Activated CD4-positive, CD25-positive, alpha-beta regulatory T cell (primary cell): ENCODE measurements at regions not wholly inside any gene's neighbourhood (a gene's known extent, or its start where the extent isn't known, plus 50 kb on each side); places are given as distances from the start of the nearest gene placed in this dataset.

Experiments
- DNase-seq, 4 experiments: peaks; one replicate each; lab custom pipeline; 2025; lab: John Stamatoyannopoulos, UW

DNA sequence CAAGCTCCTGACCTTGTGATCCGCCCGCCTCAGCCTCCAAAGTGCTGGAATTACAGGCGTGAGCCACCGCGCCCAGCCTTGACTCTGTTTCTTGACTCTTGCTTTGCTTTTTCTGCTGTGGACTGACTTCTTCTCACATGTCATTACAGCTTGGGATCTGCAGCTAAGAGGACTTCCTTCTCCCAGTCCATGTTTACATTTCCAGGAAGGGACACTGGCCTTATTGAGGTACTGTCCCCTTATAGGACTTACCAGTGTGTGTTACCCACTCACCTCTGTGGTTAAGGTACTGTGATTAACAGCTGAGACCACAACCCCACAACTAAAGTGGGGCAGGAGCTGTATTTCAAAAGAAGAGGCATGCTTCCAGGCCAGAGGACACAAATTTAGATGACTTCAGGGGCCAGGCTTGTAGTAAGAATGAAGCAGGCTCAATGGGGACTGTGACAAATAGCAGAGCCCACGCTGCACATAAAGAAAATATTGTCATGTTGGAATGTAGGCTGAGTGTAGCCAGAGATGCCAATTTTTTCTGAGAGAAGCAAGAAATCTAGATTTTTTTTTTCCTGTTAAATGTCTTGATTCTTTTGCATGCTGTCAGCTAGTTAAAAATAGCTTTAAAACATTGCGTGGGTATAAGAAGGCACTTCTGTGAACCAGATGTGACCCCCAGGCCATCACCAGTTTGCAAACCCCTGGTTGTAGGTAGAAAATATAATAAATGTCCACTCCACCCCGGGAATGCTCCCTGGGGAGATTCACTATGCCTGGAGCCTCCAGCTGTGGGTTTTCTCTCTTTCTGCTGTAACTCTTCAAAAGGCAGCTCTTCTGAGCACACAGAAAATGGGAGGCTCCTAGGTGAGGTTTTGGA, 75.0 kb downstream of the PTPDC1 start:
- no peak for DNase-seq

DNA sequence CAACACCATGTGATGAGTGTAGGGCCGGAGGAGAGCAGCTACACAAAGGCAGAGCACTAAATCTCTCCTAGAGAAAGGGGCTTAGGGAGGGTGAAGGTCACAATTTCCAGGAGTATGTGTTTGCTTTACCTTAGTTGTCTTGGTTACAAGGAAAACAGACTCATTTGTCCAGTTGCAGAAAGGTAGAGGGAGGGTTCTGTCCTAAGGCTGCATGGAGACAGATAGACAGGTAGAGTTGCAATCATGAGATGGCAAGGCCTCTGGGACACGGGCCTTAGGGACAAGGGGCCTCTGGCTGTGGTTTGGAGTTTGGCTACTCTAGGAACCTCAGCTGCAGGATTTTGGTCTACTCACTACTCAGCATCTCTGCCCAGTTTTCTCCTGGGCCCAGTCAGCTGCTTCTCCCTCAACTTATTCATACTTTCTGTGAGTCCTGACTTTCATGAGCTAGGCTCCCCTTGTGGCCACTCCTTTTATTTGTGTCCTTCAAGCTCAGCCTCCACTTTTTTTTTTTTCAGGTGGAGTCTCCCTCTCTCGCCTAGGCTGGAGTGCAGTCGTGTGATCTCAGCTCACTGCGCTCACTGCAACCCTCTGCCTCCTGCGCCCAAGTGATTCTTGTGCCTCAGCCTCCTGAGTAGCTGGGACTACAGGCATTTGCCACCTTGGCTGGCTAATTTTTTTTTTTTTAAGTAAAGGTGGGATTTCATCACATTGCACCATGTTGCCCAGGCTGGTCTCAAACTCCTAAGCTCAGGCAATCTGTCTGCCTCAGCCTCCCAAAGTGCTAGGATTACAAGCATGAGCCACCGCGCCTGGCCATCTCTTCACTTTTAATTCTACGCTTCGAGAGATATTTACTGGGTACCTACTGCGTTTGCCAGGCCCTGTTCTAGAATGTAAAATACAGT, 76.6 kb downstream of the PTPDC1 start:
- no peak for DNase-seq

- no peak for DNase-seq
These were observed 77.4 kb downstream of the PTPDC1 start for GRCh38 chr9:94161673-94162072.

DNA sequence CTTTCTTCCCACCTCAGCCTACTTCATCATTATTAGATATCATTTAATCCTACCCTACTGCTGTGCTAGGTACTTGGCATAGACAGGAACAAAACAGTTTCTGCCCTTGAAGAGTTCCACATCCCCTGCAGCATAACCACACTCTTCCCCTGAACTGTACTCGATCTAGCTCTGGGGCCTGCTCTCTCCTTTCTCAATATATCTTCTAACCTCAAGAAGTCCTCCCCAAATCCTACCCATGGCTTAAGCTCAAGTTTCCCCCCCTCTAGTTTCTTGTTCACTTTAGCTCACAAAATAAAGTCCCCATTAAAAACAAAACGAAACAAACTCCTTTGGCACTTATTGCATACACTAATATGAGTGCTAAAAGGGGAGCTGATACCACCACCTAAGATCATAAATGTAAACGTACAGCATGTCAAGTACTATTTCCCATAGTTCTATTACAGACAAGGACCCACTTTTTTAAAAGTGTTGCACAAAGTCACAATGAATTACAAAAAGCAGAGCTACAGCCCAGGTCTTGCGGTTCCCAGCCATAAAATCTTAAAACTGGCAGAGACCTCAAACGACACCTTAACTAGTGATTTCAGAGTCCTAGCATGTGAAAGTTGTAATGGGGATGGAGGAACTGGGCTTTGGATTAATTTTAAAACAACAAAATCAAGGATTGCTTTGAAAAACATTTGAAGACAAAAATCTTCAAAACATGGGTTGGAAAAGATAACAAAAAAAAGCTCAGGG, 80.7 kb downstream of the PTPDC1 start:
- no peak for DNase-seq

GRCh38 chr9:94165592-94166235, 81.5 kb downstream of the PTPDC1 start:
- peak; percentile 87 to 97 (median 92) for DNase-seq

- DNase-seq: peak; percentile 81 to 93 (median 87)
These were observed 82.1 kb downstream of the PTPDC1 start for GRCh38 chr9:94166236-94166975.

GRCh38 chr9:94166976-94167346, 82.7 kb downstream of the PTPDC1 start:
- no peak for DNase-seq

DNA sequence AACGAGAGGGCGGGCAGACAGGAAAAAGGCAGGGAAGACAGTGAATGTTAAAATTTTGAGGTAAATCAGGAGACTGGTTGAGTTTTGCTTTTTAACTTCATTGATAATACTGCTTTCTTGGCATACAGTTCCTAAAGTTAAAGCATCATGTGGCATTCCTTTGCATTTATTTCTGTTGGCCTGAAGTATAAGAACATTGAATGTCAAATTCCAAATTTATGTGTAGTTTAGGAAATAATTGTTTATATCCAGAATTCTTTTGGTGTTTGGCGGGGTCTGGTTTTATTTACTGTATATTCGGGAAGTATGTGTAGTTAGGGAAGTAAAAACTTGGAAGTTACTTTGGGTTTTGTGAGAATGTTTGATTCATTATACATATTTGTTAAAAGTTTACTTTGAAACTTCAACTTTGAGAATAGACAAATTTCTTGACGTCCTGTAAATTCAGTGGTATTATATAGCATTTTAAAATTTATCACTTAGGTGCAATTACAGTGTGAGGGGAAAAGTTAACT, 83.2 kb downstream of the PTPDC1 start:
- no peak for DNase-seq

DNA sequence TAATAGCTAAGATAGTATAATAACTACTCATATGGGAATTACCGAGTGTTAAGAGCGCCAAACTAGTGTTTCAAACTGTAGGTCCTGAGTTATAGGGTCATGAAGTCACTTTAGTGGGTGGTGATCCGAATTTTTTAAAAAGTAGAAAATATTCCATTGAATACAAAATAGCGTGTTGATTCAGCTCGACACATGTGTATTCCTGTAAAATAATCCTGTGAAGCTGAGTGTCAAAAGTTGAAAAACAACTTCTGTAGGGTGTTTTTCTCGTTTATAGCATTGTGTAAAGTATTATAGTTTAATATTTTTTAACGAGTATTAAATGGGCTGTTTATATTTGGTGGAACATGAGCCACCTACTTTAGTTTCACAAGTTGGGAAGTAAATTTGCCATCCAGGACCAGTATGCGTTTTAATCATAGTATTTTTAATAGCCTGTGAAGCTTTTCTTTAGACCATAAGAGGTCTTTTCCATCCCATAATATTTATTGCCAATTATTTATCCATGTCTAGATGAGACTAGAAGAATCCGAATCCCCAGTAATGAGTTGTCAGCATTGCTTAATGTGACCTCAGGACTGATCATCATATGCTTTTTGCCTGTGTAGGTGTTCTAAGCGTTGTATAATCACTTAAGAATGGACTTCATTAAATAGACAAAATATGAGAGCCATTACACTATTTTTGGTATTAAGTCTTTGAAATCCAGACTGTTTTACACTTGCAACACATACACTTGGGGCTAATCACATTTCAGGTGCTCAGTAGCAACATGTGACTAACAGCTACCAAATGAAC, 84.1 kb downstream of the PTPDC1 start:
- no peak for DNase-seq

DNA sequence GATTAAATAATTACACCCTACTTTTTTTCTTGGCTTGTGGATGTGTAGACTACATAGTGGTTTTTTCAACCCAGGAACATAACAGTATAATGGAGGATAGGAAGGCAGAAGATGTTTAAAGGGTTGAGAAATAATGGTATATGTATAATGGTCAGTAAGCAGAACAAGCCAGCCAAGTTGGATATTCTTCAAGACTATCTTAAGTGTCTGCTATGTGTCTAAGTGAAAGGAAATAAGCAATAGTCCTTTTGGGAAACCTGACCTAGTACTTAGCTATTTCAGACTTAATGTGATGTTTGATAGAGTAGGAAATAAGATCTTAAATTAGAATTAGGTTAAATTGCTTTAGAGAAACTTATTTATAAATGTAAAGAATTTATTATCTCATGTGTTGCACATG, 85.7 kb downstream of the PTPDC1 start:
- DNase-seq: no peak

- no peak for DNase-seq
These were observed 85.5 kb upstream of the ZNF169 start for GRCh38 chr9:94173632-94174031.

DNA sequence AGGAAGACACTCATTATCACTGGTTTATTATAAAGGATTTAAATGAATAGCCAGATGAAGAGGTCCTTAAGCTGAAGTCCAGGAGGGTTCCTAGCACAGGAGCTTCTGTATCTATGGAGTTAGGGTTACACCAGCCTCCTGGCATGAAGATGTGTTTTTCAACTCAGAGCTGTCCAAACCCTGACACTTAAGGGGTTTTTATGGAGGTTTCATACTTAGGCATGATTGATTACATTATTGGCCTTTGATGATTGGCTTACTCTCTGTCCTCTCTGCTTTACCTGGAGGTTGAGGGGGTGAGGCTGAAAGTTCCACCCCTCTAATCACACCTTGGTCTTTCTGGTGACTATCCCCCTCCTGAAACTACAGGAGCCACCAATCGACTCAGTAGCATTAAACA, 84.9 kb upstream of the ZNF169 start:
- no peak for DNase-seq

- no peak for DNase-seq
These were observed 83.4 kb upstream of the ZNF169 start for GRCh38 chr9:94175669-94176068.

GRCh38 chr9:94176608-94177007, 82.5 kb upstream of the ZNF169 start:
- no peak for DNase-seq

- DNase-seq: no peak
These were observed 80.2 kb upstream of the ZNF169 start for GRCh38 chr9:94178927-94179326.

DNA sequence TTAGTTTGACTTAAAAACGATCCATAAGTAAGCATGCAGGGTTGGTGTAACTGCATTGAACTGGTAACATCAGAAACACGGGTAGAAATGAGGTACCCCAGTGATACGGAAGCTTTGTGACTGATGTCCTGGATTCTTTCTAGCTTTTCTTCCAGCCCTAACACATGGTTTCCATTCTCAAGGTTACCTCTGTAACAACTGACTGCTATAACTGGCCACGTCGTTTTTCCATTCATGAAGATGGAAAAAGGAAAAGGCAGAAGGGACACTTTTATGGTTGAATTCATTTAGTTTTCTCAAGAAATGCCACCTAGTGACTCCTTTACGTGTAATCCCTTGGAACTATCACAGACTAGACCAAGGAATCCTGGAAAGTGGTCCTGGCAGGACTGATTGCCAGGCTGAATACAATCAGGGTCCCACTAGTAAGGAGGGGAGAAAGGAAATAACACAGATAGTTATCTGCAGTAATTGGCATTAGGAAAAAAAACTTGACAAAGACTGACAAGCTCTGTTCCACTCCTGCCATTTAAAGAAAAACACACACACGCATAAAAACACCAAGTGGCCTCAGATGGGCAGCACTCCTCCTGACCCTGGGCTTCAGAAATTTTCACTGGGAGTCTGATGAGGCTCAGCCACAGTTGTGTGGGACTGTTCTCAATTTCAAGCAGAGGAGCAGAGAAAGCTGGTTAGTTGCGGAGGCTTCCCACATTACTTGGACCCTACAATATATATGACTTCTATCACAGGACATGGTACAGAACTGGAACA, 77.5 kb upstream of the ZNF169 start:
- DNase-seq: no peak

DNA sequence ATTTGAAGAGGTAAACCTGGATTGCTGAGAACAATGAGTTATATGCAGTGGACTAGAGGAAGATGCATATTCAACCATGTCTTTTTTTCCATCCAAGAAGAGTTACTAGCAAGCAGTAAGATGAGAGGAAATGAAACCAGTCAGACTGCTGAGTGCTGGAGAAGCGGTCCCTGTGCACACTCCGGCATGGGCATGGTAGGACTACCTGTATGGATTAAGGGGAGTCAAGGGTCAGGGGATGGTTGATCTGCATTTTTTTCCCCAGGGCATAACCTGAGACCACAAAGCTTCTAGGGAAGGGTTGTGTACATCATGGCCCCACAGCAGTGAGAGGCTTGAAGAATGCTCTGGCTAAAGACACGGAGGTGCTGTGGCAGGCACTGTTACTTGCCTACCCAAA, 76.6 kb upstream of the ZNF169 start:
- DNase-seq: no peak

- no peak for DNase-seq
These were observed 75.7 kb upstream of the ZNF169 start for GRCh38 chr9:94183240-94183999.

- no peak for DNase-seq
These were observed 70.9 kb upstream of the ZNF169 start for GRCh38 chr9:94188246-94188645.
